A549 (cell line): ENCODE measurements at regions not wholly inside any gene's neighbourhood (a gene's known extent, or its start where the extent isn't known, plus 50 kb on each side); places are given as distances from the start of the nearest gene placed in this dataset.

ENCODE experiments used
- BCL3 ChIP-seq: fragments of >200 bp; sonication (Bioruptor Twin); formaldehyde crosslinking; IDR thresholded peaks from 3 replicates; pipeline ENCODE4 v1.6.1; 2016
- CEBPB ChIP-seq, 2 experiments: fragments of >200 bp in 1 of 2; sonication (Bioruptor Twin) in 1 of 2; formaldehyde crosslinking in 1 of 2; IDR thresholded peaks; 2 replicates each; pipeline ENCODE4 v1.6.1; 2012 to 2016
- EP300 ChIP-seq, 2 experiments: fragments of >200 bp; sonication (Bioruptor Twin); formaldehyde crosslinking; IDR thresholded peaks; 2 replicates in 1 of 2; 3 replicates in 1 of 2; pipeline ENCODE4 v1.6.1; 2016 to 2017
- KDM5A ChIP-seq: fragments of 200-600 bp; sonication (generic); IDR thresholded peaks from 2 replicates; pipeline ENCODE4 v1.6.1; 2016; ENCODE audit warnings: antibody characterized with exemption, mild to moderate bottlenecking
- RNF2 ChIP-seq: fragments of 200-600 bp; sonication (generic); IDR thresholded peaks from 2 replicates; pipeline ENCODE4 v1.6.1; 2016; ENCODE audit warnings: low read depth, mild to moderate bottlenecking, antibody characterized with exemption, moderate library complexity, borderline replicate concordance
- SMC3 ChIP-seq: fragments of >200 bp; sonication (Bioruptor Twin); formaldehyde crosslinking; IDR thresholded peaks from 3 replicates; pipeline ENCODE4 v1.6.1; 2018; ENCODE audit warnings: inconsistent platforms
- TF ChIP-seq, protein P1 (sequence below): fragments of >200 bp; sonication (Bioruptor Twin); formaldehyde crosslinking; IDR thresholded peaks from 3 replicates; pipeline ENCODE4 v1.5.1; 2016

GRCh38 chr11:126140201-126140925 is 71.1 kb downstream of the RPUSD4 start:
- TF ChIP-seq, protein P1, sequence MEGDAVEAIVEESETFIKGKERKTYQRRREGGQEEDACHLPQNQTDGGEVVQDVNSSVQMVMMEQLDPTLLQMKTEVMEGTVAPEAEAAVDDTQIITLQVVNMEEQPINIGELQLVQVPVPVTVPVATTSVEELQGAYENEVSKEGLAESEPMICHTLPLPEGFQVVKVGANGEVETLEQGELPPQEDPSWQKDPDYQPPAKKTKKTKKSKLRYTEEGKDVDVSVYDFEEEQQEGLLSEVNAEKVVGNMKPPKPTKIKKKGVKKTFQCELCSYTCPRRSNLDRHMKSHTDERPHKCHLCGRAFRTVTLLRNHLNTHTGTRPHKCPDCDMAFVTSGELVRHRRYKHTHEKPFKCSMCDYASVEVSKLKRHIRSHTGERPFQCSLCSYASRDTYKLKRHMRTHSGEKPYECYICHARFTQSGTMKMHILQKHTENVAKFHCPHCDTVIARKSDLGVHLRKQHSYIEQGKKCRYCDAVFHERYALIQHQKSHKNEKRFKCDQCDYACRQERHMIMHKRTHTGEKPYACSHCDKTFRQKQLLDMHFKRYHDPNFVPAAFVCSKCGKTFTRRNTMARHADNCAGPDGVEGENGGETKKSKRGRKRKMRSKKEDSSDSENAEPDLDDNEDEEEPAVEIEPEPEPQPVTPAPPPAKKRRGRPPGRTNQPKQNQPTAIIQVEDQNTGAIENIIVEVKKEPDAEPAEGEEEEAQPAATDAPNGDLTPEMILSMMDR: no peak
- TF ChIP-seq RNF2 (no peak), BCL3 (no peak), CEBPB (IDR thresholded peaks at IDR 0.05) (no peak), KDM5A (no peak), EP300 (IDR thresholded peaks at IDR 0.05) (no peak), SMC3 (no peak)
